Neural crest cell (in vitro differentiated cells): ENCODE measurements at regions not wholly inside any gene's neighbourhood (a gene's known extent, or its start where the extent isn't known, plus 50 kb on each side); places are given as distances from the start of the nearest gene placed in this dataset.

Source experiments
- DNase-seq: peaks from one replicate; pipeline ENCODE4 v3.0.0; 2021; ENCODE audit warnings: low read depth, mixed read lengths, low spot score
- H3K27ac Mint-ChIP-seq: one replicate; pipeline ENCODE4 v1.8.0; 2021; ENCODE audit warnings: mild to moderate bottlenecking, mixed read lengths; ENCODE audit not compliant: unreplicated experiment
- H3K27me3 Mint-ChIP-seq: 2 replicates; pipeline ENCODE4 v1.8.0; 2021; ENCODE audit warnings: low read depth, mild to moderate bottlenecking, mixed read lengths
- H3K36me3 Mint-ChIP-seq: 2 replicates; pipeline ENCODE4 v1.8.0; 2021; ENCODE audit warnings: low read depth, mild to moderate bottlenecking, mixed read lengths
- H3K4me1 Mint-ChIP-seq: 2 replicates; pipeline ENCODE4 v1.8.0; 2021; ENCODE audit warnings: mixed read lengths
- H3K4me3 Mint-ChIP-seq: one replicate; pipeline ENCODE4 v1.8.0; 2021; ENCODE audit warnings: mild to moderate bottlenecking, mixed read lengths
- H3K9me3 Mint-ChIP-seq: 2 replicates; pipeline ENCODE4 v1.8.0; 2021; ENCODE audit warnings: mixed read lengths
- TF ChIP-seq, protein P1 (sequence below): fragments of 200-600 bp; sonication (generic); conservative IDR thresholded peaks from 2 replicates; pipeline ENCODE4 v1.5.0; 2021; ENCODE audit warnings: antibody characterized with exemption, mild to moderate bottlenecking

DNA sequence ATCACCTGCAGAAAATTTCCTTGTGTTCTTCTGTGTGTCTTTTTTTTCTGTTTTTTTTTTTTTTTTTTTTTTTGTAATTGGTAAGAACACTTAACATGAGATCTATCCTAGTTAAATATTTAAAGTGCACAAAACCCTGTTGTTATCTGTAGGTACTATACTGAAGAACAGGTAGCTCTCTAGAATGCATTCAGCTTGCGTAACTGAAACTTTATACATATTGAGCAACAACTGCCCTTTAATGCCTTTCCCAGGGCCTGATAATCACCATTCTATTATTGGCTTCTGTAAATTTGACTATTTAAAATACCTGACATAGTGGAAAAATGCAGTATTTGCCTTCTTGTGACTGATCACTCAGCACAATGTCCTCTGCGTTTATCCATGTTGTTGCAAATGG is 701.8 kb downstream of the SUCLG1 start:
- H3K9me3 Mint-ChIP-seq, result peaks cover 7% of the 10 kb centered on the region
- peaks cover 6% of the 10 kb centered on the region for H3K36me3 Mint-ChIP-seq
- peaks cover 5% of the 10 kb centered on the region for H3K4me1 Mint-ChIP-seq
- DNase-seq, result no peak
- H3K4me3 Mint-ChIP-seq, result no peak overlapping the region
- no peaks in the 10 kb centered on the region for H3K27me3 Mint-ChIP-seq
- no peak overlapping the region for H3K27ac Mint-ChIP-seq
- TF ChIP-seq, protein P1, sequence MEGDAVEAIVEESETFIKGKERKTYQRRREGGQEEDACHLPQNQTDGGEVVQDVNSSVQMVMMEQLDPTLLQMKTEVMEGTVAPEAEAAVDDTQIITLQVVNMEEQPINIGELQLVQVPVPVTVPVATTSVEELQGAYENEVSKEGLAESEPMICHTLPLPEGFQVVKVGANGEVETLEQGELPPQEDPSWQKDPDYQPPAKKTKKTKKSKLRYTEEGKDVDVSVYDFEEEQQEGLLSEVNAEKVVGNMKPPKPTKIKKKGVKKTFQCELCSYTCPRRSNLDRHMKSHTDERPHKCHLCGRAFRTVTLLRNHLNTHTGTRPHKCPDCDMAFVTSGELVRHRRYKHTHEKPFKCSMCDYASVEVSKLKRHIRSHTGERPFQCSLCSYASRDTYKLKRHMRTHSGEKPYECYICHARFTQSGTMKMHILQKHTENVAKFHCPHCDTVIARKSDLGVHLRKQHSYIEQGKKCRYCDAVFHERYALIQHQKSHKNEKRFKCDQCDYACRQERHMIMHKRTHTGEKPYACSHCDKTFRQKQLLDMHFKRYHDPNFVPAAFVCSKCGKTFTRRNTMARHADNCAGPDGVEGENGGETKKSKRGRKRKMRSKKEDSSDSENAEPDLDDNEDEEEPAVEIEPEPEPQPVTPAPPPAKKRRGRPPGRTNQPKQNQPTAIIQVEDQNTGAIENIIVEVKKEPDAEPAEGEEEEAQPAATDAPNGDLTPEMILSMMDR, result no peak

DNA sequence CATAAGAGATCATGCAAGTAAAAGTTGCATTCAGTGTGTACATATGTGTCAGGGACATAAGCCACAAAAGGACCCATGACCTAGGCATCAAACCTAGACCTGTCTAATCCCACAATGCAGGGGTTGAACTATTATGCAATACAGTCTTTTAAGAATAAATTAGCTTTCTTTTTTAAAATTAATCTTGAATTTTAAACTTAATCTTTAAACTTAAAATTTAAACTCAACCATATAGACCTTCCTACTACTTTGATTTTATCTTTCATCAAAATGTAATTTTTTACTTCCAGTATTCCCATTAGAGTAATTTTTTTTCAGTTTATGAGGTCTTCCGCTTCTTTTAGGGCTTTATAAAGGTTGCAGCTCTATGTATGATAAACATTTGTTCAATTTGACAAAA is 702.9 kb downstream of the SUCLG1 start:
- peaks cover 5% of the 10 kb centered on the region for H3K4me1 Mint-ChIP-seq
- H3K4me3 Mint-ChIP-seq, result no peak overlapping the region
- peaks cover 6% of the 10 kb centered on the region for H3K36me3 Mint-ChIP-seq
- no peak overlapping the region for H3K27ac Mint-ChIP-seq
- DNase-seq, result no peak
- H3K9me3 Mint-ChIP-seq, result peaks cover 7% of the 10 kb centered on the region
- TF ChIP-seq, protein P1, result no peak
- H3K27me3 Mint-ChIP-seq, result no peaks in the 10 kb centered on the region

DNA sequence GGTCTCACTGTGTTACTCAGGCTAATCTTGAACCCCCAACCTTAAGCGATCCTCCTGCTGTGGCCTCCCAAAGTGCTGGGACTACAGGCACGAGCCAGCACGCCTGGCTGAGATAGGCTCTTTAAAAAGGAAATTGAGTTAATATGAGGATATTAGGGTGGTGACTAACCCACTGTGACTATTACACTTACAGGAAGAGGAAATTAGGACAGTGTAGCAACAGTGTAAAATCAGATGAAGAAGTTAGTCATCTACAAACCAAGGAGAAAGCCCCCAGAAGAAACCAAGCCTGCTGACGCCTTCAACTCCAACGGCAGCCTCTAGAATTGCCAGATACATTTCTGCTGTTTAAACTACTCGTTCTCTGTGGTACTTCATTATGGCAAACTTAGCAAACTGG is 711.9 kb downstream of the SUCLG1 start:
- Mint-ChIP-seq H3K4me1 (no peaks in the 10 kb centered on the region), H3K27ac (no peak overlapping the region), H3K9me3 (peaks cover 3% of the 10 kb centered on the region), H3K27me3 (no peaks in the 10 kb centered on the region), H3K36me3 (no peaks in the 10 kb centered on the region), H3K4me3 (no peak overlapping the region)
- DNase-seq, result no peak
- TF ChIP-seq, protein P1, result no peak

DNA sequence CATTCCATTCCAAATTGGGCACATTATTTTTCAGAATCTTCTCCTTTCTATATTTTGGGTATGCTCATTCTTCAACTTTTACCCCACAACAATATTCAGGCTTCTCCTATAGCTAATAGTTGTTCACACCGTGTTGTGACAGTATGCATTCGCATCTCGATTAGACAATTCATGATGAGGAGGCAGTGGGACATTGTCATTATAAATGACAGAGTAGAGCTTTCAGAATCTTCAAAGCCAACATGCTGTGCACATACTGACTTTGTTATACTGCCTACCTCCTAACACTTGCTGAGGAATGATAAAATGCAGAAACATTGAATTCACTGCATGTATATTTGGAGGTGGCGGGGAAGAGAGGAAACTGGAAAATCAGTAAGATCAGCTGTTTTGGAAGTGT is 714.2 kb downstream of the SUCLG1 start:
- Mint-ChIP-seq H3K9me3 (peaks cover 13% of the 10 kb centered on the region), H3K4me3 (no peak overlapping the region), H3K4me1 (no peaks in the 10 kb centered on the region), H3K27me3 (no peaks in the 10 kb centered on the region), H3K36me3 (peaks cover 6% of the 10 kb centered on the region), H3K27ac (no peak overlapping the region)
- DNase-seq, result no peak
- TF ChIP-seq, protein P1, result no peak

DNA sequence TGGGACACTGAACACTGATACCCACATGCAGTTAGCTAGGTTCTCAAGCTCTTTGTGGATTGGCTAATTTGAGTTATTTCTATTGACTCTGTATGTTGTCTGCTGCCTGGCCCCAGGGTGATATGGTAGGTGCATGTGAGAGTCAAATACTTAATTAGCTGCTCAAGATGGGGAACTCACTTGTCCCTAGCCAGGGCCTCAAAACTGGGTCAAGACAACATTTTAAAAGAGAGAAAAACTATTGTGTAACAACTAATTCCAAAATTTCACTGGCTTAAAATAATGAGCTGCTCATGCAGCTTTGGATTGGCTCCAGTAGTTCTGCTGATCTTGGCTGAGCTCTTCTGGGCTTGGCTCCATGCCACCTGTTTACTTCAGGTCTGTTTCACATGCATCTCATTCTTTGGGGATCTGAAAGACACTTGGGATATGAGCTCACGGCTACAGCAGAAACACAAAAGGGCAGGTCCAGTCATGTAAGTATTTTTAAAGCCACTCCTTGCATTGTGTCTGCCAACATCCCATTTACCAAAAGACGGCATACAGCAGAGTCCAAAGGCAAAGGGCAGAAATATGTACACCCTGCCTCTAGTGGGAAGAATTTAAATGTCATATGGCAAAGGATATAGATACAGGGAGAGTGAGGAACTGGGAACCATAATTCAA is 716.8 kb downstream of the SUCLG1 start:
- H3K36me3 Mint-ChIP-seq, result peaks cover 6% of the 10 kb centered on the region
- no peak overlapping the region for H3K27ac Mint-ChIP-seq

More for the DNA sequence above, 716.8 kb downstream of the SUCLG1 start:
- Mint-ChIP-seq H3K4me1 (no peaks in the 10 kb centered on the region), H3K9me3 (peaks cover 13% of the 10 kb centered on the region), H3K27me3 (no peaks in the 10 kb centered on the region), H3K4me3 (no peak overlapping the region)
- no peak for DNase-seq
- TF ChIP-seq, protein P1, result no peak
